Right lobe of liver (tissue), 4 donors: ENCODE measurements at regions not wholly inside any gene's neighbourhood (a gene's known extent, or its start where the extent isn't known, plus 50 kb on each side); places are given as distances from the start of the nearest gene placed in this dataset.

Experiments
- CTCF ChIP-seq, 4 donors: fragments of 200-600 bp in 3 of 4; fragments of 450-650 bp in 1 of 4; IDR thresholded peaks; one replicate each; pipeline versions ENCODE4 v1.5.1 to v1.8.0; 2016 to 2022; ENCODE audit warnings: antibody characterized with exemption in 4 of 4, mild to moderate bottlenecking in 2 of 4
- POLR2A ChIP-seq: fragments of 450-650 bp; IDR thresholded peaks from one replicate; pipeline ENCODE4 v1.6.1; 2017; ENCODE audit warnings: antibody characterized with exemption, mild to moderate bottlenecking
- donor health status: DM: no; HTN: no; CAD: no.
- donor health status: DM: no; HTN: no; CAD: no.
- donor health status: DM: no; HTN: yes; CAD: no.

- TF ChIP-seq CTCF (IDR thresholded peaks at IDR 0.05) = no peak
- no peak for TF ChIP-seq POLR2A
These were observed 137.4 kb downstream of the EHF start for GRCh38 chr11:34758262-34758661.
